Right renal pelvis (tissue), 4 donors: ENCODE measurements at regions not wholly inside any gene's neighbourhood (a gene's known extent, or its start where the extent isn't known, plus 50 kb on each side); places are given as distances from the start of the nearest gene placed in this dataset.

Source experiments
- DNase-seq, 4 donors: peaks; one replicate each; pipeline ENCODE4 v3.0.0-alpha.2; 2013; ENCODE audit warnings: low read depth in 4 of 4, low spot score in 3 of 4, missing footprints in 1 of 4

- no peak for DNase-seq
These were observed 821.6 kb downstream of the TUSC7 start for GRCh38 chr3:117531078-117531767.

- no peak for DNase-seq
These were observed 822.7 kb downstream of the TUSC7 start for GRCh38 chr3:117532268-117532667.

GRCh38 chr3:117534138-117534537 lies 824.6 kb downstream of the TUSC7 start:
- DNase-seq, result no peak

GRCh38 chr3:117536006-117536405 lies 826.4 kb downstream of the TUSC7 start:
- no peak for DNase-seq

GRCh38 chr3:117537949-117538348 lies 828.4 kb downstream of the TUSC7 start:
- no peak for DNase-seq

GRCh38 chr3:117539729-117540128 lies 830.1 kb downstream of the TUSC7 start:
- DNase-seq, result no peak

- no peak for DNase-seq
These were observed 831.0 kb downstream of the TUSC7 start for GRCh38 chr3:117540597-117540996.

GRCh38 chr3:117541721-117542120 lies 832.1 kb downstream of the TUSC7 start:
- DNase-seq, result no peak

GRCh38 chr3:117543521-117543920 lies 833.9 kb downstream of the TUSC7 start:
- DNase-seq, result no peak

GRCh38 chr3:117545484-117545883 lies 835.9 kb downstream of the TUSC7 start:
- no peak for DNase-seq

- DNase-seq, result no peak
These were observed 838.5 kb downstream of the TUSC7 start for GRCh38 chr3:117547956-117548550.

- no peak for DNase-seq
These were observed 839.0 kb downstream of the TUSC7 start for GRCh38 chr3:117548600-117548999.

- no peak for DNase-seq
These were observed 840.1 kb downstream of the TUSC7 start for GRCh38 chr3:117549716-117550115.

- no peak for DNase-seq
These were observed 841.2 kb downstream of the TUSC7 start for GRCh38 chr3:117550766-117551165.

- no peak for DNase-seq
These were observed 843.9 kb downstream of the TUSC7 start for GRCh38 chr3:117553461-117553860.

- no peak for DNase-seq
These were observed 847.2 kb downstream of the TUSC7 start for GRCh38 chr3:117556646-117557407.

GRCh38 chr3:117557464-117558090 lies 848.0 kb downstream of the TUSC7 start:
- DNase-seq, result no peak

- no peak for DNase-seq
These were observed 849.1 kb downstream of the TUSC7 start for GRCh38 chr3:117558681-117559080.

- no peak for DNase-seq
These were observed 852.4 kb downstream of the TUSC7 start for GRCh38 chr3:117562000-117562399.

- no peak for DNase-seq
These were observed 853.5 kb downstream of the TUSC7 start for GRCh38 chr3:117563063-117563462.

- no peak for DNase-seq
These were observed 856.2 kb downstream of the TUSC7 start for GRCh38 chr3:117565777-117566176.
